ENCODE measurements at regions not wholly inside any gene's neighbourhood (a gene's known extent, or its start where the extent isn't known, plus 50 kb on each side); places are given as distances from the start of the nearest gene placed in this dataset.

- peak; percentile 17 for DNase-seq (ENCODE audit: low spot score)
- Histone ChIP-seq H3K27ac (ENCODE audit: low read depth in 1 of 2, low read length in 2 of 2) (no peak overlapping the region), H3K9me3 (ENCODE audit: control insufficient read depth in 4 of 4, low read length in 3 of 4) (no peaks in the 10 kb centered on the region), H3K27me3 (ENCODE audit: control insufficient read depth in 4 of 4, insufficient read depth in 4 of 4, low read length in 3 of 4) (peaks cover 0 to 6% (median 0%) of the 10 kb centered on the region in 4 donors), H3K9ac (ENCODE audit: low read depth in 1 of 2, low read length in 2 of 2) (no peak overlapping the region), H3K4me1 (ENCODE audit: control insufficient read depth in 4 of 4, insufficient read depth in 4 of 4, low read length in 3 of 4) (no peaks in the 10 kb centered on the region), H3K36me3 (ENCODE audit: control insufficient read depth in 4 of 4, insufficient read depth in 3 of 4, low read depth in 1 of 4, low read length in 3 of 4) (no peaks in the 10 kb centered on the region), H3K4me3 (ENCODE audit: low read depth in 1 of 3, low read length in 3 of 3) (no peak overlapping the region)
- TF ChIP-seq GABPA (IDR thresholded peaks at IDR 0.05 in 1 of 2, conservative IDR thresholded peaks at IDR 0.05 in 1 of 2) (no peak), FOXA1 (IDR thresholded peaks at IDR 0.05) (no peak), JUND (IDR thresholded peaks at IDR 0.05) (no peak), RAD21 (IDR thresholded peaks at IDR 0.05) (no peak), FOXA2 (IDR thresholded peaks at IDR 0.05) (no peak), SP1 (IDR thresholded peaks at IDR 0.05) (no peak), MAX (IDR thresholded peaks at IDR 0.05) (no peak), TAF1 (conservative IDR thresholded peaks at IDR 0.05) (no peak), ZBTB33 (IDR thresholded peaks at IDR 0.05) (no peak)
- WGBS: 84% methylated on average over 3 of the region's 3 CpGs
Observed at GRCh38 chr20:23241416-23241815, 109.2 kb upstream of the NXT1 start.

- Histone ChIP-seq H3K9me3 (ENCODE audit: control insufficient read depth in 4 of 4, low read length in 3 of 4) (no peaks in the 10 kb centered on the region), H3K27me3 (ENCODE audit: control insufficient read depth in 4 of 4, insufficient read depth in 4 of 4, low read length in 3 of 4) (peaks cover 0 to 6% (median 0%) of the 10 kb centered on the region in 4 donors), H3K9ac (ENCODE audit: low read depth in 1 of 2, low read length in 2 of 2) (no peak overlapping the region), H3K4me3 (ENCODE audit: low read depth in 1 of 3, low read length in 3 of 3) (no peak overlapping the region), H3K36me3 (ENCODE audit: control insufficient read depth in 4 of 4, insufficient read depth in 3 of 4, low read depth in 1 of 4, low read length in 3 of 4) (no peaks in the 10 kb centered on the region), H3K4me1 (ENCODE audit: control insufficient read depth in 4 of 4, insufficient read depth in 4 of 4, low read length in 3 of 4) (no peaks in the 10 kb centered on the region), H3K27ac (ENCODE audit: low read depth in 1 of 2, low read length in 2 of 2) (no peak overlapping the region)
- no peak for TF ChIP-seq ZBTB33 (IDR thresholded peaks at IDR 0.05)
- TF ChIP-seq, protein P1, sequence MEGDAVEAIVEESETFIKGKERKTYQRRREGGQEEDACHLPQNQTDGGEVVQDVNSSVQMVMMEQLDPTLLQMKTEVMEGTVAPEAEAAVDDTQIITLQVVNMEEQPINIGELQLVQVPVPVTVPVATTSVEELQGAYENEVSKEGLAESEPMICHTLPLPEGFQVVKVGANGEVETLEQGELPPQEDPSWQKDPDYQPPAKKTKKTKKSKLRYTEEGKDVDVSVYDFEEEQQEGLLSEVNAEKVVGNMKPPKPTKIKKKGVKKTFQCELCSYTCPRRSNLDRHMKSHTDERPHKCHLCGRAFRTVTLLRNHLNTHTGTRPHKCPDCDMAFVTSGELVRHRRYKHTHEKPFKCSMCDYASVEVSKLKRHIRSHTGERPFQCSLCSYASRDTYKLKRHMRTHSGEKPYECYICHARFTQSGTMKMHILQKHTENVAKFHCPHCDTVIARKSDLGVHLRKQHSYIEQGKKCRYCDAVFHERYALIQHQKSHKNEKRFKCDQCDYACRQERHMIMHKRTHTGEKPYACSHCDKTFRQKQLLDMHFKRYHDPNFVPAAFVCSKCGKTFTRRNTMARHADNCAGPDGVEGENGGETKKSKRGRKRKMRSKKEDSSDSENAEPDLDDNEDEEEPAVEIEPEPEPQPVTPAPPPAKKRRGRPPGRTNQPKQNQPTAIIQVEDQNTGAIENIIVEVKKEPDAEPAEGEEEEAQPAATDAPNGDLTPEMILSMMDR (IDR thresholded peaks at IDR 0.05; ENCODE audit: low read depth, low read length, missing input control): no peak
- TF ChIP-seq GABPA (IDR thresholded peaks at IDR 0.05 in 1 of 2, conservative IDR thresholded peaks at IDR 0.05 in 1 of 2): no peak
- TF ChIP-seq FOXA2 (IDR thresholded peaks at IDR 0.05): no peak
- no peak for TF ChIP-seq YY1 (IDR thresholded peaks at IDR 0.05)
- TF ChIP-seq HNF4A (conservative IDR thresholded peaks at IDR 0.05): no peak
- no peak for TF ChIP-seq REST (IDR thresholded peaks at IDR 0.05)
- TF ChIP-seq, protein P2, sequence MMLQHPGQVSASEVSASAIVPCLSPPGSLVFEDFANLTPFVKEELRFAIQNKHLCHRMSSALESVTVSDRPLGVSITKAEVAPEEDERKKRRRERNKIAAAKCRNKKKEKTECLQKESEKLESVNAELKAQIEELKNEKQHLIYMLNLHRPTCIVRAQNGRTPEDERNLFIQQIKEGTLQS (IDR thresholded peaks at IDR 0.05): no peak
- DNase-seq (ENCODE audit: low spot score): no peak
- WGBS: 72% methylated on average over 1 of the region's 1 CpG
Observed at GRCh38 chr20:23240519-23240918, 110.1 kb upstream of the NXT1 start.
